SK-N-SH treated with all-trans-retinoic acid at 6 μM for 48 hours (cell line): ENCODE measurements at regions not wholly inside any gene's neighbourhood (a gene's known extent, or its start where the extent isn't known, plus 50 kb on each side); places are given as distances from the start of the nearest gene placed in this dataset.

ENCODE experiments used
- TCF4 ChIP-seq: fragments of 250-450 bp; sonication (Bioruptor Pico); IDR thresholded peaks from 2 replicates; pipeline ENCODE4 v1.8.0; 2021; ENCODE audit warnings: mild to moderate bottlenecking, moderate library complexity, borderline replicate concordance
- TF ChIP-seq, protein P1 (sequence below): fragments of 250-450 bp; sonication (Bioruptor Pico); IDR thresholded peaks from 2 replicates; pipeline ENCODE4 v1.5.1; 2021; ENCODE audit warnings: mild to moderate bottlenecking, moderate library complexity
- TF ChIP-seq, protein P2 (sequence below): fragments of 250-450 bp; sonication (Bioruptor Pico); IDR thresholded peaks from 2 replicates; pipeline ENCODE4 v1.8.0; 2021; ENCODE audit warnings: low read depth, mild to moderate bottlenecking, moderate library complexity, borderline replicate concordance
- TF ChIP-seq, protein P3 (sequence below): fragments of 250-450 bp; sonication (Bioruptor Pico); IDR thresholded peaks from 2 replicates; pipeline ENCODE4 v1.5.0; 2020; ENCODE audit warnings: mild to moderate bottlenecking, moderate library complexity
- TF ChIP-seq, protein P4 (sequence below): fragments of 250-450 bp; sonication (Bioruptor Pico); IDR thresholded peaks from 2 replicates; pipeline ENCODE4 v1.8.0; 2020; ENCODE audit warnings: mild to moderate bottlenecking, moderate library complexity, borderline replicate concordance

DNA sequence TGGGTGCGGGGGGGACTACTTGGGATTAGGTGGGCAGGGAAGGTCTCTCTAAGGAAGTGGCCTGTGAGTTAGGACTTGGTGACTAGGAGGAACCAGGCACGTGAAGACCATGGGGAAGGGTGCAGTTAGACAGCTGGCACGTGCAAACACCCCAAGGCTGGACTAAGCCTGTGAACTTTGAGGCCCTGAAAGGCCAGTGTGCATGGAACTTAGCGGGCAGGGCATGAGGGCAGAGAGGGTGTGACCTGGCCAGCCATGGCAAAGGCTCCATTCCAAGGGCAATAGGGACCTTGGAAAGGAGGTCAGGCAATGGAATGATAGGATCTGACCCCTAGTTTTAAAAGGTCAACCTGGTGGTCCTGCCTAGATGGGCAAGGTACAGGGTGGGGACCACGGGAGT lies 158.4 kb upstream of the PCBD1 start:
- TF ChIP-seq, protein P1, sequence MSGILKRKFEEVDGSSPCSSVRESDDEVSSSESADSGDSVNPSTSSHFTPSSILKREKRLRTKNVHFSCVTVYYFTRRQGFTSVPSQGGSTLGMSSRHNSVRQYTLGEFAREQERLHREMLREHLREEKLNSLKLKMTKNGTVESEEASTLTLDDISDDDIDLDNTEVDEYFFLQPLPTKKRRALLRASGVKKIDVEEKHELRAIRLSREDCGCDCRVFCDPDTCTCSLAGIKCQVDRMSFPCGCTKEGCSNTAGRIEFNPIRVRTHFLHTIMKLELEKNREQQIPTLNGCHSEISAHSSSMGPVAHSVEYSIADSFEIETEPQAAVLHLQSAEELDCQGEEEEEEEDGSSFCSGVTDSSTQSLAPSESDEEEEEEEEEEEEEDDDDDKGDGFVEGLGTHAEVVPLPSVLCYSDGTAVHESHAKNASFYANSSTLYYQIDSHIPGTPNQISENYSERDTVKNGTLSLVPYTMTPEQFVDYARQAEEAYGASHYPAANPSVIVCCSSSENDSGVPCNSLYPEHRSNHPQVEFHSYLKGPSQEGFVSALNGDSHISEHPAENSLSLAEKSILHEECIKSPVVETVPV (CRISPR knock-in tag): no peak
- TF ChIP-seq, protein P2, sequence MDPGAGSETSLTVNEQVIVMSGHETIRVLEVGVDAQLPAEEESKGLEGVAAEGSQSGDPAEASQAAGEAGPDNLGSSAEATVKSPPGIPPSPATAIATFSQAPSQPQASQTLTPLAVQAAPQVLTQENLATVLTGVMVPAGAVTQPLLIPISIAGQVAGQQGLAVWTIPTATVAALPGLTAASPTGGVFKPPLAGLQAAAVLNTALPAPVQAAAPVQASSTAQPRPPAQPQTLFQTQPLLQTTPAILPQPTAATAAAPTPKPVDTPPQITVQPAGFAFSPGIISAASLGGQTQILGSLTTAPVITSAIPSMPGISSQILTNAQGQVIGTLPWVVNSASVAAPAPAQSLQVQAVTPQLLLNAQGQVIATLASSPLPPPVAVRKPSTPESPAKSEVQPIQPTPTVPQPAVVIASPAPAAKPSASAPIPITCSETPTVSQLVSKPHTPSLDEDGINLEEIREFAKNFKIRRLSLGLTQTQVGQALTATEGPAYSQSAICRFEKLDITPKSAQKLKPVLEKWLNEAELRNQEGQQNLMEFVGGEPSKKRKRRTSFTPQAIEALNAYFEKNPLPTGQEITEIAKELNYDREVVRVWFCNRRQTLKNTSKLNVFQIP (CRISPR knock-in tag): no peak
- TF ChIP-seq, protein P3, sequence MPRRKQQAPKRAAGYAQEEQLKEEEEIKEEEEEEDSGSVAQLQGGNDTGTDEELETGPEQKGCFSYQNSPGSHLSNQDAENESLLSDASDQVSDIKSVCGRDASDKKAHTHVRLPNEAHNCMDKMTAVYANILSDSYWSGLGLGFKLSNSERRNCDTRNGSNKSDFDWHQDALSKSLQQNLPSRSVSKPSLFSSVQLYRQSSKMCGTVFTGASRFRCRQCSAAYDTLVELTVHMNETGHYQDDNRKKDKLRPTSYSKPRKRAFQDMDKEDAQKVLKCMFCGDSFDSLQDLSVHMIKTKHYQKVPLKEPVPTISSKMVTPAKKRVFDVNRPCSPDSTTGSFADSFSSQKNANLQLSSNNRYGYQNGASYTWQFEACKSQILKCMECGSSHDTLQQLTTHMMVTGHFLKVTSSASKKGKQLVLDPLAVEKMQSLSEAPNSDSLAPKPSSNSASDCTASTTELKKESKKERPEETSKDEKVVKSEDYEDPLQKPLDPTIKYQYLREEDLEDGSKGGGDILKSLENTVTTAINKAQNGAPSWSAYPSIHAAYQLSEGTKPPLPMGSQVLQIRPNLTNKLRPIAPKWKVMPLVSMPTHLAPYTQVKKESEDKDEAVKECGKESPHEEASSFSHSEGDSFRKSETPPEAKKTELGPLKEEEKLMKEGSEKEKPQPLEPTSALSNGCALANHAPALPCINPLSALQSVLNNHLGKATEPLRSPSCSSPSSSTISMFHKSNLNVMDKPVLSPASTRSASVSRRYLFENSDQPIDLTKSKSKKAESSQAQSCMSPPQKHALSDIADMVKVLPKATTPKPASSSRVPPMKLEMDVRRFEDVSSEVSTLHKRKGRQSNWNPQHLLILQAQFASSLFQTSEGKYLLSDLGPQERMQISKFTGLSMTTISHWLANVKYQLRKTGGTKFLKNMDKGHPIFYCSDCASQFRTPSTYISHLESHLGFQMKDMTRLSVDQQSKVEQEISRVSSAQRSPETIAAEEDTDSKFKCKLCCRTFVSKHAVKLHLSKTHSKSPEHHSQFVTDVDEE (CRISPR knock-in tag): no peak
- TF ChIP-seq TCF4: no peak
- TF ChIP-seq, protein P4, sequence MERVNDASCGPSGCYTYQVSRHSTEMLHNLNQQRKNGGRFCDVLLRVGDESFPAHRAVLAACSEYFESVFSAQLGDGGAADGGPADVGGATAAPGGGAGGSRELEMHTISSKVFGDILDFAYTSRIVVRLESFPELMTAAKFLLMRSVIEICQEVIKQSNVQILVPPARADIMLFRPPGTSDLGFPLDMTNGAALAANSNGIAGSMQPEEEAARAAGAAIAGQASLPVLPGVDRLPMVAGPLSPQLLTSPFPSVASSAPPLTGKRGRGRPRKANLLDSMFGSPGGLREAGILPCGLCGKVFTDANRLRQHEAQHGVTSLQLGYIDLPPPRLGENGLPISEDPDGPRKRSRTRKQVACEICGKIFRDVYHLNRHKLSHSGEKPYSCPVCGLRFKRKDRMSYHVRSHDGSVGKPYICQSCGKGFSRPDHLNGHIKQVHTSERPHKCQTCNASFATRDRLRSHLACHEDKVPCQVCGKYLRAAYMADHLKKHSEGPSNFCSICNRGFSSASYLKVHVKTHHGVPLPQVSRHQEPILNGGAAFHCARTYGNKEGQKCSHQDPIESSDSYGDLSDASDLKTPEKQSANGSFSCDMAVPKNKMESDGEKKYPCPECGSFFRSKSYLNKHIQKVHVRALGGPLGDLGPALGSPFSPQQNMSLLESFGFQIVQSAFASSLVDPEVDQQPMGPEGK (CRISPR knock-in tag): no peak
